ENCODE measurements at regions not wholly inside any gene's neighbourhood (a gene's known extent, or its start where the extent isn't known, plus 50 kb on each side); places are given as distances from the start of the nearest gene placed in this dataset.

GRCh38 chr14:58751788-58752187 is 114.0 kb downstream of the DACT1 start:
- 93% methylated on average over 5 of the region's 5 CpGs for WGBS (ENCODE audit: insufficient coverage)
- H3K27me3 ChIP-seq (ENCODE audit: control insufficient read depth, insufficient read depth, low read length) = no peaks in the 10 kb centered on the region
- H3K27ac Mint-ChIP-seq = no peak overlapping the region
- peaks cover 8 to 10% of the 10 kb centered on the region in 2 donors for H3K4me1 Mint-ChIP-seq
- no peak overlapping the region for H3K27ac ChIP-seq (ENCODE audit: low read length)
- H3K9me3 Mint-ChIP-seq = no peaks in the 10 kb centered on the region
- no peaks in the 10 kb centered on the region for H3K36me3 Mint-ChIP-seq
- no peak overlapping the region for H3K4me3 ChIP-seq (ENCODE audit: low read length)
- H3K36me3 ChIP-seq (ENCODE audit: control insufficient read depth, insufficient read depth, low read length) = no peaks in the 10 kb centered on the region
- no peaks in the 10 kb centered on the region for H3K27me3 Mint-ChIP-seq (ENCODE audit: low read depth in 2 of 2)
- no peak for TF ChIP-seq CTCF (IDR thresholded peaks at IDR 0.05)
- no peak overlapping the region for H3K4me3 Mint-ChIP-seq
- H3K4me1 ChIP-seq (ENCODE audit: control insufficient read depth, insufficient read depth, low read length) = peaks cover 5% of the 10 kb centered on the region
- intact Hi-C loops (cut with micrococcal nuclease) = no loop called here
- no peaks in the 10 kb centered on the region for H3K9me3 ChIP-seq (ENCODE audit: control insufficient read depth, insufficient read depth, low read length)
- DNase-seq (no peak), ATAC-seq (no peak)

GRCh38 chr14:58752289-58752688 is 114.5 kb downstream of the DACT1 start:
- Histone ChIP-seq H3K27me3 (ENCODE audit: control insufficient read depth, insufficient read depth, low read length) (no peaks in the 10 kb centered on the region), H3K4me1 (ENCODE audit: control insufficient read depth, insufficient read depth, low read length) (peaks cover 5% of the 10 kb centered on the region), H3K9me3 (ENCODE audit: control insufficient read depth, insufficient read depth, low read length) (no peaks in the 10 kb centered on the region), H3K27ac (ENCODE audit: low read length) (no peak overlapping the region), H3K36me3 (ENCODE audit: control insufficient read depth, insufficient read depth, low read length) (no peaks in the 10 kb centered on the region), H3K4me3 (ENCODE audit: low read length) (no peak overlapping the region)
- Mint-ChIP-seq H3K27ac (no peak overlapping the region), H3K4me3 (no peak overlapping the region), H3K9me3 (no peaks in the 10 kb centered on the region), H3K36me3 (no peaks in the 10 kb centered on the region), H3K4me1 (peaks cover 8 to 10% of the 10 kb centered on the region in 2 donors), H3K27me3 (ENCODE audit: low read depth in 2 of 2) (no peaks in the 10 kb centered on the region)
- intact Hi-C loops (cut with micrococcal nuclease) = no loop called here
- DNase-seq (no peak), ATAC-seq (no peak)
- no peak for TF ChIP-seq CTCF (IDR thresholded peaks at IDR 0.05)
- 91% methylated on average over 4 of the region's 4 CpGs for WGBS (ENCODE audit: insufficient coverage)

DNA sequence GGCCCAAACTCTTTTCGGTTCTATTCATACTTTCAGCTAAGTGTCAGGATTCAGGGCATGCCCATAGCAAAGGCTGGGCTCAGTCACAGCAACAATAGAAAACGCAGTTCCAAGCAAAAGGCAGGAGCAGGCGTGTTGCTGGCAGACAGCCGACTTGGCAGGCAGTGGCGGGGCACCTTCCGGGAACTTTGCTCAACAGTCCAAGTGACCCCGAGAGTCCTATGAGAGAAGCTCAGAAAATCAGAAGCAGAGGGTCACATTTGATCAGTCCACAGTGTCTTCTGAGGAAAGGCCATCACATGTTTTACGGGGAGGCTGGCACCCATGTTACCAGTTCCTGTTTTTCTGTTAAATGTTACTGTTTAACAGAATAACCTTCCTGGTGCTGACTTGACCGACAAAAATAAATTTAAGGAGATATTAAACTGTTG is 115.0 kb downstream of the DACT1 start:
- H3K27me3 Mint-ChIP-seq (ENCODE audit: low read depth in 2 of 2) = no peaks in the 10 kb centered on the region
- H3K36me3 Mint-ChIP-seq = no peaks in the 10 kb centered on the region
- no peak for TF ChIP-seq CTCF (IDR thresholded peaks at IDR 0.05)
- H3K4me3 ChIP-seq (ENCODE audit: low read length) = no peak overlapping the region
- no peak overlapping the region for H3K27ac Mint-ChIP-seq
- no peak overlapping the region for H3K27ac ChIP-seq (ENCODE audit: low read length)
- no peak overlapping the region for H3K4me3 Mint-ChIP-seq
- DNase-seq (no peak), ATAC-seq (no peak)
- H3K4me1 Mint-ChIP-seq = peaks cover 8 to 10% of the 10 kb centered on the region in 2 donors
- H3K27me3 ChIP-seq (ENCODE audit: control insufficient read depth, insufficient read depth, low read length) = no peaks in the 10 kb centered on the region
- H3K9me3 ChIP-seq (ENCODE audit: control insufficient read depth, insufficient read depth, low read length) = no peaks in the 10 kb centered on the region
- H3K36me3 ChIP-seq (ENCODE audit: control insufficient read depth, insufficient read depth, low read length) = no peaks in the 10 kb centered on the region
- no peaks in the 10 kb centered on the region for H3K9me3 Mint-ChIP-seq
- peaks cover 5% of the 10 kb centered on the region for H3K4me1 ChIP-seq (ENCODE audit: control insufficient read depth, insufficient read depth, low read length)
- 26% methylated on average over 9 of the region's 9 CpGs for WGBS (ENCODE audit: insufficient coverage)
- intact Hi-C loops (cut with micrococcal nuclease) = no loop called here

Measured in natural killer cell (primary cell).